Testis (tissue), 2 donors: ENCODE measurements at regions not wholly inside any gene's neighbourhood (a gene's known extent, or its start where the extent isn't known, plus 50 kb on each side); places are given as distances from the start of the nearest gene placed in this dataset.
"Not testable (repeated sequence)": the region's sequence is repeated elsewhere in the genome, so short reads cannot be mapped to it uniquely, and the experiment has no call there.

ENCODE experiments used
- DNase-seq: peaks from one replicate; pipeline ENCODE4 v3.0.0-alpha.2; 2019
- H3K27ac ChIP-seq, 2 donors: fragments of 200-600 bp; sonication (generic); one replicate each; pipeline ENCODE4 v1.5.1; 2019
- H3K27me3 ChIP-seq: fragments of 200-600 bp; sonication (generic); one replicate; pipeline ENCODE4 v1.5.1; 2019
- H3K36me3 ChIP-seq: fragments of 200-600 bp; sonication (generic); one replicate; pipeline ENCODE4 v1.5.1; 2017; ENCODE audit warnings: low read depth; ENCODE audit errors: missing control alignments
- H3K4me1 ChIP-seq: fragments of 200-600 bp; sonication (generic); one replicate; pipeline ENCODE4 v1.5.1; 2019
- H3K4me3 ChIP-seq, 2 donors: fragments of 200-600 bp; sonication (generic); one replicate each; pipeline ENCODE4 v1.5.1; 2017 to 2019
- H3K9me3 ChIP-seq: fragments of 200-600 bp; sonication (generic); one replicate; pipeline ENCODE4 v1.5.1; 2017
- POLR2A ChIP-seq: fragments of 450-650 bp; IDR thresholded peaks from one replicate; pipeline ENCODE4 v1.6.1; 2017; ENCODE audit warnings: antibody characterized with exemption, mild to moderate bottlenecking, moderate library complexity
- WGBS, 2 donors: methylation state at CpG; one replicate each; pipeline ENCODE4 v1.1.5; 2018; 5-methylcytosine and 5-hydroxymethylcytosine counted together
- intact Hi-C: fragments of 100-400 bp; cut with DNase I; formaldehyde crosslinking; loops from one replicate; pipeline ENCODE4 v1.15.1; 2023; ENCODE audit warnings: low total_unique reads
- TF ChIP-seq, protein P1 (sequence below), 3 experiments: fragments of 450-650 bp in 2 of 3; fragments of 200-600 bp in 1 of 3; sonication (generic) in 1 of 3; IDR thresholded peaks; one replicate each; pipeline ENCODE4 v1.5.1; 2016 to 2019; ENCODE audit warnings: antibody characterized with exemption in 3 of 3, mild to moderate bottlenecking in 2 of 3, moderate library complexity in 1 of 3

DNA sequence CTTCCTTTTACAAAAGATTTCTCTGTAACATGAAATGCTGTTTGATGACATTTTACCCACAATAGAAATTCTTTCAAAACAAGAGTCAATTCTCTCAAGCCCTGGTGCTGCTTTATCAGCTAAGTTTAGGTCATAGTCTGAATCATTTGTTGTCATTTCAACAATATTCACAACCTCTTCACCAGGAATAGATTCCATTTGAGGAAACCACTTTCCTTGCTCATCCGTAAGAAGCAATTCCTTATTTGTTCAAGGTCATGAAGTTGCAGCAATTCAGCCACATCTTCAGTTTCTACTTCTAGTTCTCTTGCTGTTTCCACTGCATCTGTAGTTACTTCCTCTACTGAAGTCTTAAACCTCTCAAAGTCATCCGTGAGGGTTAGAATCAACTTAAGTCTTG, 315.3 kb downstream of the TYW1 start:
- Histone ChIP-seq H3K4me1 (no peaks in the 10 kb centered on the region), H3K27ac (no peak overlapping the region), H3K36me3 (no peaks in the 10 kb centered on the region), H3K4me3 (no peak overlapping the region), H3K27me3 (no peaks in the 10 kb centered on the region), H3K9me3 (no peaks in the 10 kb centered on the region)
- no peak for DNase-seq
- no peak for TF ChIP-seq POLR2A
- TF ChIP-seq, protein P1, sequence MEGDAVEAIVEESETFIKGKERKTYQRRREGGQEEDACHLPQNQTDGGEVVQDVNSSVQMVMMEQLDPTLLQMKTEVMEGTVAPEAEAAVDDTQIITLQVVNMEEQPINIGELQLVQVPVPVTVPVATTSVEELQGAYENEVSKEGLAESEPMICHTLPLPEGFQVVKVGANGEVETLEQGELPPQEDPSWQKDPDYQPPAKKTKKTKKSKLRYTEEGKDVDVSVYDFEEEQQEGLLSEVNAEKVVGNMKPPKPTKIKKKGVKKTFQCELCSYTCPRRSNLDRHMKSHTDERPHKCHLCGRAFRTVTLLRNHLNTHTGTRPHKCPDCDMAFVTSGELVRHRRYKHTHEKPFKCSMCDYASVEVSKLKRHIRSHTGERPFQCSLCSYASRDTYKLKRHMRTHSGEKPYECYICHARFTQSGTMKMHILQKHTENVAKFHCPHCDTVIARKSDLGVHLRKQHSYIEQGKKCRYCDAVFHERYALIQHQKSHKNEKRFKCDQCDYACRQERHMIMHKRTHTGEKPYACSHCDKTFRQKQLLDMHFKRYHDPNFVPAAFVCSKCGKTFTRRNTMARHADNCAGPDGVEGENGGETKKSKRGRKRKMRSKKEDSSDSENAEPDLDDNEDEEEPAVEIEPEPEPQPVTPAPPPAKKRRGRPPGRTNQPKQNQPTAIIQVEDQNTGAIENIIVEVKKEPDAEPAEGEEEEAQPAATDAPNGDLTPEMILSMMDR (IDR thresholded peaks at IDR 0.05) = no peak
- 70 to 72% methylated on average over 2 of the region's 2 CpGs for WGBS, 2 donors
- intact Hi-C loops = no loop called here

DNA sequence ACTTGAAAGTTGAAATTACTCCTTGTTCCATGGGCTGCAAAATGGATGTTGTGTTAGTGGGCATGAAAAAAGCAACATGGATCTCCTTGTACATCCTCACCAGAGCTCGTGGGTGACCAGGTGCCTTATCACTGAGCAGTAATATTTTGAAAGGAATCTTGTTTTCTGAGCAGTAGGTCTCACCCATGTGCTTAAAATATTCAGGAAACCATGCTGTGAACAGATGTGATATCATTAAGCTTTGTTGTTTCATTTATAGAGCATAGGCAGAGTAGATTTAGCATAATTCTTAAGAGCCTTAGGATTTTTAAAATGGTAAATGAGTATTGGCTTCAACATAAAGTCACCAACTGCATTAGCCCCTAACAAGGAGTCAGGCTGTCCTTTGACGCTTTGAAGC, 316.6 kb downstream of the TYW1 start:
- Histone ChIP-seq H3K4me1 (no peaks in the 10 kb centered on the region), H3K4me3 (no peak overlapping the region), H3K27me3 (no peaks in the 10 kb centered on the region), H3K9me3 (no peaks in the 10 kb centered on the region), H3K27ac (no peak overlapping the region), H3K36me3 (no peaks in the 10 kb centered on the region)
- TF ChIP-seq, protein P1 (IDR thresholded peaks at IDR 0.05) = no peak
- TF ChIP-seq POLR2A = no peak
- WGBS, 2 donors = 89 to 91% methylated on average over 2 of the region's 2 CpGs
- intact Hi-C loops = no loop called here
- DNase-seq = no peak

DNA sequence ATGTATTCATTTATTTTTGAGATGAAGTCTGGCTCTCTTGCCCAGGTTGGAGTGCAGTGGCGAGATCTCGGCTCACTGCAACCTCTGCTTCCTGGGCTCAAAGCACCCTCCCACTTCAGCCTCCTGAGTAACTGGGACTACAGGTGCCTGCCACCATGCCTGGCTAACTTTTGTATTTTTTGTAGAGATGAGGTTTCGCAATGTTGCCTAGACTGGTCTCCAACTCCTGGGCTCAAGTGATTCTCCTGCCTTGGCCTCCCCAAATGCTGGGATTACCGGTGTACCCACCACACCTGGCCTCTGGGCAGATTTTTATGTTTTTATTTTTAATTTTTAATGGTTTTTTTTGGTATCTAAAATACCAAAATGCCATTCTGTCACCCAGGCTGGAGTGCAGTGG, 320.3 kb downstream of the TYW1 start:
- intact Hi-C loops, H3K4me1 ChIP-seq, H3K9me3 ChIP-seq, H3K27me3 ChIP-seq, H3K4me3 ChIP-seq, H3K27ac ChIP-seq, DNase-seq, H3K36me3 ChIP-seq: not testable (repeated sequence)
- 99% methylated on average over 4 of the region's 4 CpGs for WGBS, 2 donors

DNA sequence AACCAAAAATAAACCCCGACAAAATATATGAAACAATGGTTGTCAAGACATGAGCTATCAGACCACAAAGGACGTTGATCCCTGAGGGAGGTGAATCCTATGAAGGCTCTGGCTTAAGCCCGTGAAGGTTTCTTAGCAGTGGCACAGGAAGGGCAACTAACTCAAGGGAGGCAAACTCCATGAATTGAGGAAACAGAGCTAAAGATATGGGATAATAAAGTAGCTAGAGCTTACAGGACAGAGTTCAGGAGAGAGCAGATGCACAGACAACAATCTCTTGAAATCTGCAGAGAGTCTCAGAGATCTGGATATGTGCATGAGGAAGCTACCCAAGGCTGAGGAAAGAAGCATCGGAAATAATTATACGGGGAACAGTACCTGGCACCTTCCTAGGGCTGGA, 331.6 kb downstream of the TYW1 start:
- WGBS, 2 donors = 54% methylated on average over 3 of the region's 5 CpGs
- intact Hi-C loops, H3K4me3 ChIP-seq, H3K9me3 ChIP-seq, H3K27me3 ChIP-seq, DNase-seq, H3K27ac ChIP-seq, H3K36me3 ChIP-seq, H3K4me1 ChIP-seq: not testable (repeated sequence)

DNA sequence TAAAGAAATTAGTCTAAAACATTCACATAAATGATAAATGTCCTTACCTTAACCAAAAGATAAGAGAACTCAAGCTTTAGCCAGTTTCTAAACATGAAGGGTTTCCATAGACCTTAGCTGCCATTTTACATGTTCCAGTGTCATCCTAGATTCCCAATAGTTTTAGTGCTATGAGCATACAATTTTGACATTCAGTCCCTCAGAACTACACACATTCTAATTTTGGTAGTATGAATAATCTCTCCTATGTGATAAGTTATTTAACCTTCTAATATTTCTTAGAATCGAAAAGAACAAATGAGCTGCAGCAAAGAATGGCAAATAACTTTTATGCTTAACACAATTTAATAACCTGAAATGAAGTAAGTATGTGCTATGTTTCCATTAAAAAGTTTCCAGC, 338.5 kb downstream of the TYW1 start:
- intact Hi-C loops, H3K27me3 ChIP-seq: not testable (repeated sequence)

DNA sequence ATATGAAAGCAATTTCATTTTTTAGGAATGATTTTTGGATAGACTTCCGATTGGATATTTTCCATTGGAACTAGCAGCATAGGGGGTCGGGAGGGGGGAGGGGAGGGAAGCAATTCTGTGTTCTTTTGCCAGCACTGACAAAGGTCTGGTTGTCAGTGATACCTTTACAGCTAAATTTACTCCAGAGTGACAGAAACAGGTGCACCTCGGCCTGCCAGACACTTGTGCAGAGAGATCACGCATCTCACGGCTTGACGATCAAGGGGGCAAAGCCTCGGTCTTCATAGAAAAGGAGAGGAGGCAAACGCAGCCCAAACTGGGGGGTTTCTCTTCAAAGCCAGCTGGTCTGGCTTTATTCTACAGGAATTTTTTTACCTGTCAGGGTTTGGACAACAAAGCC, 339.0 kb downstream of the TYW1 start:
- H3K4me1 ChIP-seq, H3K36me3 ChIP-seq, H3K27ac ChIP-seq, intact Hi-C loops, H3K4me3 ChIP-seq, H3K9me3 ChIP-seq, DNase-seq, H3K27me3 ChIP-seq: not testable (repeated sequence)
- 60% methylated on average over 1 of the region's 8 CpGs; no CpG with 5 or more reads in 1 of the 2 donors for WGBS, 2 donors

More for the DNA sequence above, 338.5 kb downstream of the TYW1 start:
- not testable (repeated sequence) for H3K27ac ChIP-seq, H3K4me3 ChIP-seq, H3K9me3 ChIP-seq, H3K36me3 ChIP-seq, H3K4me1 ChIP-seq, DNase-seq
- WGBS, 2 donors = 86 to 100% methylated on average over 1 of the region's 1 CpG

DNA sequence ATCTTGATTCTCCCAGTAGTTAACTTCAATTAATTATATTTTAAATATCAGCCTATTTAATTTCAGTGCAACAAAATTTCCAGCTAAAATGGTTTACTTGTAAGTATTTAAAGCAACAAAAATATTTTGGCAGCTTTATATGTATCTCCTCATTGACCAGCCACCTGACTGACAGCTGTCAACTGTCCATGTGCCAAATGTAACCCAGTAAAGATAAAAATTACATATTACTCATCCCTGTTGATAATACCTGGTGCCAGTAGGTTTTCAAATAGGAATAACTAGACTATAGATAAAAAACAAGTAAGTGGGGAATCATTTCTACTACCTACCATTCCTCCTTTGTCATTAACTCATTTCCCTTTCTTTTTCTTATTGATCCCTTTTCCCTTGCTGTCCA, 341.9 kb downstream of the TYW1 start:
- intact Hi-C loops, DNase-seq, H3K36me3 ChIP-seq, H3K27me3 ChIP-seq, H3K4me3 ChIP-seq, H3K4me1 ChIP-seq, H3K9me3 ChIP-seq, H3K27ac ChIP-seq: not testable (repeated sequence)
